ENCODE measurements at regions not wholly inside any gene's neighbourhood (a gene's known extent, or its start where the extent isn't known, plus 50 kb on each side); places are given as distances from the start of the nearest gene placed in this dataset.

- DNase-seq, result no peak
- 52 to 74% (median 61%) methylated on average over 4 of the region's 4 CpGs for WGBS, 5 donors
- Histone ChIP-seq H3K27ac (no peak overlapping the region), H3K4me3 (no peak overlapping the region), H3K4me1 (no peaks in the 10 kb centered on the region), H3K9me3 (peaks cover 0 to 5% (median 0%) of the 10 kb centered on the region in 8 donors), H3K36me3 (no peaks in the 10 kb centered on the region), H3K27me3 (replicated peaks in 1 of 7) (no peaks in the 10 kb centered on the region)
- no peak for TF ChIP-seq POLR2A (IDR thresholded peaks at IDR 0.05)
- TF ChIP-seq CTCF (IDR thresholded peaks at IDR 0.05 in 8 of 11, conservative IDR thresholded peaks at IDR 0.05 in 3 of 11), result no peak
- TF ChIP-seq POLR2AphosphoS5 (IDR thresholded peaks at IDR 0.05), result no peak
- intact Hi-C loops (cut with DNase I; ENCODE audit: low total_unique reads), result no loop called here
Measured at GRCh38 chr5:155461304-155461703, 447.7 kb downstream of the KIF4B start.

- Histone ChIP-seq H3K4me1 (no peaks in the 10 kb centered on the region), H3K36me3 (no peaks in the 10 kb centered on the region), H3K4me3 (no peak overlapping the region), H3K27ac (no peak overlapping the region), H3K27me3 (replicated peaks in 1 of 7) (no peaks in the 10 kb centered on the region), H3K9me3 (peaks cover 0 to 5% (median 0%) of the 10 kb centered on the region in 8 donors)
- no peak for TF ChIP-seq POLR2AphosphoS5 (IDR thresholded peaks at IDR 0.05)
- TF ChIP-seq POLR2A (IDR thresholded peaks at IDR 0.05), result no peak
- whole genome bisulfite sequencing, 5 donors, result 23 to 32% (median 28%) methylated on average over 5 of the region's 5 CpGs
- intact Hi-C loops (cut with DNase I; ENCODE audit: low total_unique reads), result no loop called here
- DNase-seq, result no peak
Measured at GRCh38 chr5:155466851-155467250, 453.3 kb downstream of the KIF4B start.

GRCh38 chr5:155471027-155471426 is 457.5 kb downstream of the KIF4B start:
- TF ChIP-seq POLR2AphosphoS5 (IDR thresholded peaks at IDR 0.05) (no peak), POLR2A (IDR thresholded peaks at IDR 0.05) (no peak), CTCF (IDR thresholded peaks at IDR 0.05 in 8 of 11, conservative IDR thresholded peaks at IDR 0.05 in 3 of 11) (no peak)
- H3K36me3 ChIP-seq, result no peaks in the 10 kb centered on the region
- no peak for DNase-seq
- 83 to 89% (median 87%) methylated on average over 3 of the region's 3 CpGs for WGBS, 5 donors
- no peak overlapping the region for H3K4me3 ChIP-seq
- H3K4me1 ChIP-seq, result no peaks in the 10 kb centered on the region
- intact Hi-C loops (cut with DNase I; ENCODE audit: low total_unique reads), result no loop called here
- no peak overlapping the region for H3K27ac ChIP-seq
- no peaks in the 10 kb centered on the region for H3K27me3 ChIP-seq (replicated peaks in 1 of 7)
- H3K9me3 ChIP-seq, result peaks cover 0 to 3% (median 0%) of the 10 kb centered on the region in 8 donors

- TF ChIP-seq CTCF (IDR thresholded peaks at IDR 0.05 in 8 of 11, conservative IDR thresholded peaks at IDR 0.05 in 3 of 11), result no peak
- TF ChIP-seq POLR2AphosphoS5 (IDR thresholded peaks at IDR 0.05), result no peak
- no peak for TF ChIP-seq POLR2A (IDR thresholded peaks at IDR 0.05)
- no peak overlapping the region for H3K4me3 ChIP-seq
- H3K27ac ChIP-seq, result no peak overlapping the region
- 69 to 83% (median 73%) methylated on average over 2 of the region's 2 CpGs for WGBS, 5 donors
- intact Hi-C loops (cut with DNase I; ENCODE audit: low total_unique reads), result no loop called here
- H3K36me3 ChIP-seq, result no peaks in the 10 kb centered on the region
- H3K4me1 ChIP-seq, result no peaks in the 10 kb centered on the region
- no peaks in the 10 kb centered on the region for H3K27me3 ChIP-seq (replicated peaks in 1 of 7)
- peaks cover 0 to 6% (median 0%) of the 10 kb centered on the region in 8 donors for H3K9me3 ChIP-seq
- no peak for DNase-seq
Measured at GRCh38 chr5:155472780-155473179, 459.2 kb downstream of the KIF4B start.

- WGBS, 5 donors, result 46 to 71% (median 57%) methylated on average over 2 of the region's 2 CpGs
- DNase-seq, result no peak
- Histone ChIP-seq H3K4me1 (no peaks in the 10 kb centered on the region), H3K36me3 (no peaks in the 10 kb centered on the region), H3K27me3 (replicated peaks in 1 of 7) (no peaks in the 10 kb centered on the region), H3K4me3 (no peak overlapping the region), H3K27ac (no peak overlapping the region), H3K9me3 (peaks cover 0 to 6% (median 0%) of the 10 kb centered on the region in 8 donors)
- no peak for TF ChIP-seq POLR2A (IDR thresholded peaks at IDR 0.05)
- TF ChIP-seq POLR2AphosphoS5 (IDR thresholded peaks at IDR 0.05), result no peak
- TF ChIP-seq CTCF (IDR thresholded peaks at IDR 0.05 in 8 of 11, conservative IDR thresholded peaks at IDR 0.05 in 3 of 11), result no peak
- intact Hi-C loops (cut with DNase I; ENCODE audit: low total_unique reads), result no loop called here
Measured at GRCh38 chr5:155475318-155475717, 461.8 kb downstream of the KIF4B start.

Data from spleen (tissue), 11 donors.